ENCODE measurements at regions not wholly inside any gene's neighbourhood (a gene's known extent, or its start where the extent isn't known, plus 50 kb on each side); places are given as distances from the start of the nearest gene placed in this dataset.

- no peak overlapping the region for H3K4me3 ChIP-seq
- DNase-seq (ENCODE audit: low spot score), result no peak
- TF ChIP-seq CTCF (IDR thresholded peaks at IDR 0.05), result no peak
- H3K27ac ChIP-seq, result no peak overlapping the region
These were observed 255.2 kb downstream of the LPIN1 start for GRCh38 chr2:12001621-12002020.

GRCh38 chr2:12002215-12002614 is 255.8 kb downstream of the LPIN1 start:
- Histone ChIP-seq H3K4me3 (no peak overlapping the region), H3K27ac (no peak overlapping the region)
- TF ChIP-seq CTCF (IDR thresholded peaks at IDR 0.05), result no peak
- no peak for DNase-seq (ENCODE audit: low spot score)

- no peak for DNase-seq (ENCODE audit: low spot score)
- Histone ChIP-seq H3K27ac (no peak overlapping the region), H3K4me3 (no peak overlapping the region)
- no peak for TF ChIP-seq CTCF (IDR thresholded peaks at IDR 0.05)
These were observed 258.3 kb downstream of the LPIN1 start for GRCh38 chr2:12004713-12005112.

GRCh38 chr2:12005886-12006681 is 259.7 kb downstream of the LPIN1 start:
- no peak for DNase-seq (ENCODE audit: low spot score)
- TF ChIP-seq CTCF (IDR thresholded peaks at IDR 0.05), result no peak
- no peak overlapping the region for H3K27ac ChIP-seq
- no peak overlapping the region for H3K4me3 ChIP-seq

GRCh38 chr2:12006850-12007249 is 260.4 kb downstream of the LPIN1 start:
- H3K4me3 ChIP-seq, result no peak overlapping the region

GRCh38 chr2:12007282-12007681 is 260.9 kb downstream of the LPIN1 start:
- no peak for TF ChIP-seq CTCF (IDR thresholded peaks at IDR 0.05)
- Histone ChIP-seq H3K27ac (no peak overlapping the region), H3K4me3 (no peak overlapping the region)
- DNase-seq (ENCODE audit: low spot score), result no peak

More at GRCh38 chr2:12006850-12007249, 260.4 kb downstream of the LPIN1 start:
- DNase-seq (ENCODE audit: low spot score), result no peak
- TF ChIP-seq CTCF (IDR thresholded peaks at IDR 0.05), result no peak
- no peak overlapping the region for H3K27ac ChIP-seq

- no peak for DNase-seq (ENCODE audit: low spot score)
- Histone ChIP-seq H3K4me3 (no peak overlapping the region), H3K27ac (no peak overlapping the region)
- TF ChIP-seq CTCF (IDR thresholded peaks at IDR 0.05), result no peak
These were observed 262.1 kb downstream of the LPIN1 start for GRCh38 chr2:12008425-12009061.

Data from coronary artery (tissue), 2 donors.